Retinal pigment epithelial cell (primary cell): ENCODE measurements at regions not wholly inside any gene's neighbourhood (a gene's known extent, or its start where the extent isn't known, plus 50 kb on each side); places are given as distances from the start of the nearest gene placed in this dataset.

Experiments
- DNase-seq: peaks from one replicate; pipeline ENCODE4 v3.0.0-alpha.2; 2010; ENCODE audit warnings: low read depth
- H3K4me3 ChIP-seq: 2 replicates; pipeline ENCODE4 v1.5.1; 2011; ENCODE audit warnings: mild to moderate bottlenecking, low read length, control low read depth, moderate library complexity
- TF ChIP-seq, protein P1 (sequence below): conservative IDR thresholded peaks from 2 replicates; pipeline ENCODE4 v1.5.1; 2011; ENCODE audit warnings: low read depth, low read length, control low read depth, inconsistent platforms

DNA sequence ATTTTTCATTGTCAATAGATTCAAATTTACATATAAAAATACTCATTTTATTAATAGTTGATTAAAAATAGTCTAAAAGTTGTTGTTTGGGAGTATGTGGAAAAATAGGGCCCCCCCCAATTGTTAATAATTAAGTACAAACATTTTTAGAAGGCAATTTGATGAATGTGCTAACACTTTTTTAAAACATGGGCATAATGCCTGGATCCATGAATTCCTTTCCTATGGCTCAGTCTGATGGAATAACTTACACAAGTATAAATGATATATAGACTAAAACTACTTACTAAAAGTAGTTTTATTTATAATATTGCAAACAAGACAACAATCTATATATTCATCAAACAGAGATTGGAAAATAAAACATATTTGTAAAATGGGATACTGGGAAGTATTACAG lies 247.2 kb upstream of the LRRN1 start:
- TF ChIP-seq, protein P1, sequence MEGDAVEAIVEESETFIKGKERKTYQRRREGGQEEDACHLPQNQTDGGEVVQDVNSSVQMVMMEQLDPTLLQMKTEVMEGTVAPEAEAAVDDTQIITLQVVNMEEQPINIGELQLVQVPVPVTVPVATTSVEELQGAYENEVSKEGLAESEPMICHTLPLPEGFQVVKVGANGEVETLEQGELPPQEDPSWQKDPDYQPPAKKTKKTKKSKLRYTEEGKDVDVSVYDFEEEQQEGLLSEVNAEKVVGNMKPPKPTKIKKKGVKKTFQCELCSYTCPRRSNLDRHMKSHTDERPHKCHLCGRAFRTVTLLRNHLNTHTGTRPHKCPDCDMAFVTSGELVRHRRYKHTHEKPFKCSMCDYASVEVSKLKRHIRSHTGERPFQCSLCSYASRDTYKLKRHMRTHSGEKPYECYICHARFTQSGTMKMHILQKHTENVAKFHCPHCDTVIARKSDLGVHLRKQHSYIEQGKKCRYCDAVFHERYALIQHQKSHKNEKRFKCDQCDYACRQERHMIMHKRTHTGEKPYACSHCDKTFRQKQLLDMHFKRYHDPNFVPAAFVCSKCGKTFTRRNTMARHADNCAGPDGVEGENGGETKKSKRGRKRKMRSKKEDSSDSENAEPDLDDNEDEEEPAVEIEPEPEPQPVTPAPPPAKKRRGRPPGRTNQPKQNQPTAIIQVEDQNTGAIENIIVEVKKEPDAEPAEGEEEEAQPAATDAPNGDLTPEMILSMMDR: no peak
- no peak for DNase-seq
- no peak overlapping the region for H3K4me3 ChIP-seq

DNA sequence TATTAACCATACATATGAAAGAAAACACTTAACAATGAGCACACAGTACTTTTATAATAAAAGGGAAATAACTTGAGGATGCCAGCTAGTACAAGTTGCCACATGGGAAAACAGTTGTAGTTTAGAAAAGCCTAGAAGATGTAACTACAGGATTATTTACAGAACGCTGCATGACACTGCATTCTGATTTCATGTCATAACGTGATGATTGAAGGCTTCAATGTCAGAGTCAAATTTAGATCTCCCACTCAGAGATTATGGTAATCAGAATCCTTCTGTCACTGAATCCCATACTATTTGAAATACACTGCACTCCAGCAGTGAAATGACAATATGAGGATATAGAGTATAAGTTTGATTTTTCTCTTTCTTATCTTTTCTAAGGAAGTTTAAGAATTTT lies 253.9 kb upstream of the LRRN1 start:
- TF ChIP-seq, protein P1: no peak
- H3K4me3 ChIP-seq: no peak overlapping the region
- no peak for DNase-seq

DNA sequence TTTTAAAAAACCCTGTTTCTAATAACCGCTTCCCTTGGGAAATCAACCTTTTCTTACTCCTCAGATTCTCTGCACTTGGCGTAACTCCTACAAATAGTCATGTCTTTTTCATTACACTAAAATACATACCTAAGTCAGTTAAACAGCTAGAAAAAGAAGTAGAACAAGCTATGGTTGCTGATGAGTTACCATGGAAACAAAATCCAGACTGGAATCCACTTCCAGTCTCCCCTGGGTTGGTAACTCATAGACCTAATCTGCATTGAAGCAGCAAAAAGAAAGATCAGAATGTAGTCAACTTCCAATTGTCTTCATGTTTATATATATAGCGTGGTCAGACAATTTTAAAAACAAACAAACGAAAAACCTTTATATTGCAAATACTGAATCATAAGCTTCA lies 260.8 kb upstream of the LRRN1 start:
- no peak overlapping the region for H3K4me3 ChIP-seq
- TF ChIP-seq, protein P1: no peak
- DNase-seq: no peak

DNA sequence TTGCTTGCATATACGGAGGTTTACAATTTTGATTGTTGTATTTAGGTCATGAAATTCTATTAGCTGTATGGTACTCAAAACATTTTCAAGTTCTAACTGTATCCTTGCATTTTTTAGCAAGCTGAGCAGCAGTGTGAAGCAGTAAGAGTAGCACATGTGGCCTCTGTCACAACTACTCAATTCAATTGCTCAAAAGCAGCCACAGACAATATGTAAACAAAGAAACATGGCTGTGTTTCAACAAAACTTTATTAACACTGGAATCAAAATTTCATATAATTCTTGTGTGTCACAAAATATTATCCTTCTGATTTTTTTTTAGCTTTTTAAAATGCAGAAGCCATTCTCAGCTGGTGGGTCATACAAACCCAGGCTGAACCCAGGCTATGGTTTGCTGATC lies 266.7 kb upstream of the LRRN1 start:
- TF ChIP-seq, protein P1: no peak
- no peak overlapping the region for H3K4me3 ChIP-seq
- DNase-seq: no peak

DNA sequence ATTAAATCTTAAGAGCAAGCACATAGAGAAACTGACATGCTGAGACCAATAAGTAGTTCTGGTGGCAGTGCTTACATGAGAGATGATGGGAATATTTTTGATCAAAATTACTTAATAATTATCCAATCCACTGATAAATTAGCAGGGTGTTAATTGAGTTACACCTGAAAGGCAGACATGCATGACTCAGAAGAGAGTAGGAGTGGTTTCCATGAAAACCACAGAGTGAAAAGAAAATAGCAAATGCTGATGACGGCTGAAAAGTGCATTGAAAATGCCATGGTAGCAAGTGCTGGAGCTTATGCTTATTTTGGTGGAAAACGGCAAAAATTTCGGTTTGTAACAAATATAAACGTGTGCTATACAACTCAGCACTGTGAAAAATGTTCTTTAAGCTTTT lies 267.8 kb upstream of the LRRN1 start:
- H3K4me3 ChIP-seq: no peak overlapping the region
- DNase-seq: no peak
- TF ChIP-seq, protein P1: no peak

DNA sequence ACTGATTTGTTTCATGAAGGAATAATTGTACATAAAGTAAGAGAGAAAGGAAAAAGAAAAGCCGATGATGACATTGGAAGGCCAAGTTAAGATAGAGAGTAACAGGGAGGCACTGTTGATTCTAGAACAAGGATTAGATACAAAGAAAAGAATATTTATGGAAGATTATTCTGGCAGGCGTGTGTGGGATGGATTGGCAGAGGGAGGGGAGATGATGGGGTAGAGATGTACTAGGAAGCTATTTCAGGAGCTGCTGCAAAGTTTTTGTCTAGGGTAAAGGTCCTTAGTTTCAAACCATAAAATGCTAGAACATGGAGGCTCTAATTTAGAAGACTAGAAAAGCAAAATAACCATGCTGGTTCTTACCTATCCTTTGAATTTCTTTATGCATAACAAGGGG lies 280.0 kb upstream of the LRRN1 start:
- TF ChIP-seq, protein P1: no peak
- no peak overlapping the region for H3K4me3 ChIP-seq
- DNase-seq: no peak

DNA sequence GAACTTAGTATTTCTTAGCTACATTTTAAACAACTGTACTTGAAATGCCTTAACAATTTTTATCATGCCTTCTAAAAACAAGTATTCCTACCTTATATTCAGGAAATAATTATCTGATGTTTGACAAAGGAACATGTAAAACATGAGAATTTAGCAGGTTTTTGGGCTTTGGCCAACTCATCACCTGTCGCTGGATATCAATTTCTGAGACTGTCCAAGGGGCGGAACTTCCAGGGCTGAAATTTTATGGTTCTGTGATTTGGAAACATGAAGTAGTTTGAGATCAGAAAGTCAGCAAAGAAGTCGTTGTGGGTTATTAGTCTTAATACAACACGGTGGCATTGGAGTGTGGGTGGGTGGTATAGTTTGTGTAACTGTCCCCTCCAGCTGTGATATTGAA lies 282.2 kb upstream of the LRRN1 start:
- DNase-seq: no peak
- no peak overlapping the region for H3K4me3 ChIP-seq
- TF ChIP-seq, protein P1: no peak
